Right ventricle myocardium inferior (tissue), 1 donor: ENCODE measurements at regions not wholly inside any gene's neighbourhood (a gene's known extent, or its start where the extent isn't known, plus 50 kb on each side); places are given as distances from the start of the nearest gene placed in this dataset.
"Not testable (repeated sequence)": the region's sequence is repeated elsewhere in the genome, so short reads cannot be mapped to it uniquely, and the experiment has no call there.

ENCODE experiments used
- ATAC-seq: fragments of 200-7000 bp; cut with Tn5 transposase; one replicate; pipeline ENCODE4 v1.9.1; 2020; ENCODE audit warnings: mild to moderate bottlenecking, moderate library complexity
- DNase-seq: peaks from one replicate; pipeline ENCODE4 v3.0.0; 2021; ENCODE audit errors: missing footprints
- intact Hi-C: fragments of 100-400 bp; cut with DNase I; formaldehyde crosslinking; loops from one replicate; pipeline ENCODE4 v1.11.0; 2022
- donor health status: DM: no; HTN: yes; CAD: no; lungs with severe emphysema.

DNA sequence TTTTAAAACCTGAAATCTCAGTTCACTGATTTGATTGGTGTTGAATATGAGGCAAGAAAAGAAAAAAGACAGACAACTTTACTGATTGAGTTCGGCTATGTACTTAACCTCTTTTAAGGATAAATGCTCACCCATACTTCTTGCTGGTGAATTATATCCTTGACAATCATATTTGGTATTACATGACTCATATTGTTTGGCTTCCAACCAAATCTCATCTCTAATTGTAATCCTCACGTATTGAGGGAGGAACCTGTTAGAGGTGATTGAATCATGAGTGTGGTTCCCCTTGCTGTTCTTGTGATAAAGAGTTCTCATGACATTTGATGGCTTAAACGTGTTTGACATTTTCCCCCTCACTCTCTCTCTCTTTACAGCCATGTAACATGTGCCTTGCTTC lies 255.6 kb upstream of the IZUMO3 start:
- intact Hi-C loops = no loop called here
- DNase-seq (no peak), ATAC-seq (no peak)

GRCh38 chr9:24793787-24794186 lies 248.1 kb upstream of the IZUMO3 start:
- no peak for ATAC-seq
- intact Hi-C loops = no loop called here
- DNase-seq = no peak

DNA sequence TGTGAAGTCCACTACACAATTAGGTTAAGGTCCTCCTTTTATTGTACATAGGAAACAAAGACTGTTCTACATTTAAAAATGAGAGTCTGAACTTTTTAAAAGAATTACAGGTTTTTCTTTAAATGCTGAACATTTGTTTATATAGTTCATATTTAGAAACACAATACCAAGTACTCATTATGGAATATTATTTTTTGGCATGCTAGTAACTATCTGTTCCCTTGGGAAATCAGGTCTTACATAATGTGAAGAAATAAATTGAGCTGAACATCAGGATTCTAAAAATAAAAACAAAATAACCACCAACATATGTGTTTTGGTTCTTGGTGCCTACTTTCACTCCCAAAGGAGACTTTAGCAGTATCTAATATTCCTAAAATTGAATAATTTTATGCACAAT lies 230.5 kb upstream of the IZUMO3 start:
- no peak for ATAC-seq
- DNase-seq = no peak
- intact Hi-C loops = no loop called here

- intact Hi-C loops, DNase-seq, ATAC-seq: not testable (repeated sequence)
Measured at GRCh38 chr9:24774199-24774598, 228.5 kb upstream of the IZUMO3 start.

DNA sequence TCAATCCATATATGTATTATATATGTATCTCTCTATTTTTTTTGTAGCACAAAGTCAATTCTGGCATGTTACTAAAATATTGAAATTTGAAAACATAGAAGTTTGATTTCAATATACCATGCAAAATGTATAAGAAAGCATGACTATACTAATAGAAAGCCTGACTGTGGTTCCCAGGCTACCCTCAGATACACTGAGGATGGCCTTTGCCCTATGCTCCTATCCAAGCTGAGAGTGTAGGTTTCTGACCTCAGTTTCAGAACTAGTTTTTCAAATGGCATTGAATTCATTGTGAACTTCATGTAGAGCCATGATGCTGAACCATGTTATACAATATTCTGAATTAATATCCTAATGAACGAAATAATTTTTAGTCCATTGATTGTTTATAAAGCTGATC lies 220.4 kb upstream of the IZUMO3 start:
- intact Hi-C loops = no loop called here
- no peak for DNase-seq
- no peak for ATAC-seq

DNA sequence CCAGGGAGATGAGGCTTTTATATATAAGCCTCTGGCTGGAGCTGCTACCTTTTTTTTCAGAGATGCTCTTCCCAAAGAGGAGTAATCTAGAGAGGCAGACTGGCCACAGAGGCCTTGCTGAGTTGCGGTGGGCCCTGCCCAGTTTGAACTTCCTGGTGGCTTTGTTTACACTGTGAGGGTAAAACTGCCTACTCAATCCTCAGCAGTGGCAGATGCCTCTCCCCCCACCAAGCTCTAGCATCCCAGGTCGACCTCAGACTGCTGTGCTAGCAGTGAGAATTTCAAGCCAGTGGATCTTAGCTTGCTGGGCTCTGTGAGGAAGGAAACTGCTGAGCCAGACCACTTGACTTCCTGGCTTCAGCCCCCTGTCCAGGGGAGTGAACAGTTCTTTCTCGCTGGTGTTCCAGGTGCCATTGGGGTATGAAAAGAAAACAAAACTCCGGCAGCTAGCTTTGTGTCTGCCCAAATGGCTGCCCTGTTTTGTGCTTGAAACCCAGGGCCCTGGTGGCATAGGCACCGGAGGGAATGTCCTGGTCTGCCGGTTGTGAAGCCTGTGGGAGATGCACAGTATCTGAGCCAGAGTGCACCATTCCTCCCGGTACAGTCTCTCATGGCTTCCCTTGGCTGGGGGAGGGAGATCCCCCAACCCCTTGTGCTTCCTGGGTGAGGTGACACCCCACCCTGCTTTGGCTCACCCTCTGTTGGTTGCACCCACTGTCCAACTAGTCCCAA lies 219.5 kb upstream of the IZUMO3 start:
- ATAC-seq (no peak), DNase-seq (no peak)
- intact Hi-C loops = no loop called here

- DNase-seq (no peak), ATAC-seq (no peak)
- intact Hi-C loops = no loop called here
Measured at GRCh38 chr9:24738421-24738961, 192.8 kb upstream of the IZUMO3 start.

DNA sequence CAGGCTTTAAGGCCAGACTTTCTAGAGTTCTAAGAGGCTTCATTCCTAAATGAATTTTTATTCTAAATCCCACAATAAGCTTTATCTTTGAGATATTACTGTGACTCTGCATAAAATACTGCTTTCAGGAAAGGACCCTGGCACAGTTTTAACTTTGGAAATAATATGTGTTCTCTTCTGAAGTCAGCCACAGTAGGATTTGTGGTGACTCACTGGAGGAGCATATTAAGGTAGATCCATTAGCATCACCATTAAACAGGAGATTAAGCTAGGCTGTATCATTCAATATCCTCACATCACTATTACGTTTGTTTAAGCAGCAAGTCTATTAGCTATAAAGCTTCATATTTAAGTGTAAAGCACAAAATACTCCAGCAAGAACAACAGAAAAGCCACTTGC lies 186.1 kb upstream of the IZUMO3 start:
- DNase-seq (no peak), ATAC-seq (no peak)
- intact Hi-C loops = no loop called here

DNA sequence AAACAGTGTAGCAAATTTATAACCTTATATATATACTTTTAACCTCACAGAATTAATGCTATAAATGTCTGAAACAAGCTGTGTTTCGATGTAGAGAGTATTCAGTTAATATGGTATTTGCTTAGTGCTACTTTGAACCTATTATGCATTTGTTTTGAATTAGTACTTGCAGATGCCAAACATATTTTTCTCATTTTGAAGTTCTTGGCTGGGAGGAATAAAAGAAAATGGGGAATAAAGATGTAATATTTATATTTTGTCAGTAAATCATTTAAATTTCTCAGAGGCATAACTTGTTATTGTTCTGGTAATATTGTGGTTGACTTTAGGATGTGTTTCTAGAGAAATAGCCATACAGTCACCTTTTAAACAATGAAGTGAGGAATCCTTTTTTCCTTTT lies 175.9 kb upstream of the IZUMO3 start:
- ATAC-seq = no peak
- DNase-seq = no peak
- intact Hi-C loops = no loop called here

DNA sequence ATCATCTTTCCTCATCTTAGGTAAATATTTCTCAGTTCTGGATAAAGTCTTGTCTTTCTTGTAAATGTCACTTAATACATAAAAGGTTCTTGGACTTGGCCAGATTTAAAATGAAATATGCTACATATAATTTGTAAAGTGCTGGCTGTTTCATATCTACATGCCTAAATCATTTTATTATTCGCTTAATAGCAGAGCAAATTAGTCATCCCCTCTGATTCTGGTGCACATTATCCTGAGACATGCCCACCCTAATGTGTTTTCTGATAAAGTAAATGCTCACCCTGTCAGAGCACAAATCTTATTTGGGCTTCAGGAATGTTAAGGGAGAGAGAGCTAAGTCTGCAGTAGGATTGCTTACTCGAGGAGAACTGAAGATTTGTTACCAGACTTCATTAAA lies 166.5 kb upstream of the IZUMO3 start:
- ATAC-seq = no peak
- intact Hi-C loops = no loop called here
- no peak for DNase-seq

GRCh38 chr9:24708814-24709213 lies 163.1 kb upstream of the IZUMO3 start:
- DNase-seq (no peak), ATAC-seq (no peak)
- intact Hi-C loops = no loop called here

DNA sequence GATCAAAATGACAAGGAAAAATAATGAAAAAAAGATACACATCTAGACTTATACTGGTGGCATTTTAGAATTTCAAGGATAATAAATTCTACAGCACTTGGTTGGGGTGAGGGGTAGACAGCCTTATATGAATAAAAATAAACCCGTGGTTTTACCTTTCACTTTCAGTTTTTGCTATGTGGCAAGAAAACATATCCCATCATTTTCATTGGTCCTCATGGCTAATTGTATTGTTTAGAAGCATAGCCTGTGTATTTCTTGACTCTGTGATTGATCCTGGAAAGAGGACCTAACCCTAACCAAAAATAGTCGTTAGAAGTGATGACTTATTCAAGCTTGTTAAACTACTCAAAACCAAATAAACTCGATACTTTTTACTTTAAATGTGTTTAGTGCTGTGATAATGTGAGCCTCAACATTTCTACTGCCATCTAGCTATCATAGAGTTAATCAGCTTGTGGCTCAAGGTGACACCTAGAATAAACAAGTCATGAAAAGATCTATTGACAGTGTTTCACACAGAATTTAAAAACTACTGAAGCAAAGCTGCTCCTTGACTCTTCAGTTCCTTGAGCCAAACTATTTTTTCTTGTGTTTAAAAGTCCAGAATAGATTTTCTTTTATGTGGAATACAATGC lies 153.3 kb upstream of the IZUMO3 start:
- intact Hi-C loops = no loop called here
- ATAC-seq = no peak

GRCh38 chr9:24672336-24672735 lies 126.6 kb upstream of the IZUMO3 start:
- intact Hi-C loops = no loop called here
- no peak for DNase-seq
- no peak for ATAC-seq

More for the DNA sequence above, 153.3 kb upstream of the IZUMO3 start:
- DNase-seq = no peak

- no peak for DNase-seq
- ATAC-seq = no peak
- intact Hi-C loops = no loop called here
Measured at GRCh38 chr9:24657387-24657786, 111.7 kb upstream of the IZUMO3 start.

- no peak for ATAC-seq
- no peak for DNase-seq
- intact Hi-C loops = no loop called here
Measured at GRCh38 chr9:24652181-24652580, 106.5 kb upstream of the IZUMO3 start.

DNA sequence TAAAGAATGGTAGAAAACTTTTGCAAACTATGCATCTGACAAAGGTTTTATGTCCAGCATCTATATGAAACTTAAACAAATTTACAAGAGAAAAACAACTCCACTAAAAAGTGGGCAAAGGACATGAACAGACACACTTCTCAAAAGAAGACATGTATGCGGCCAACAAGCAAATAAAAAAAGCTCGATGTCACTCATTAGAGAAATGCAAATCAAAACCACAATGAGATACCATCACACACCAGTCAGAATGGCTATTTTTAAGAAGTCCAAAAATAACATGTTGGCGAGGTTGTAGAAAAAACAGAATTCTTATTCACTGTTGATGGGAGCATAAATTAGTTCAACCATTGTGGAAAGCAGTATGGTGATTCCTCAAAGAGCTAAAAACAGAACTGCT lies 83.1 kb upstream of the IZUMO3 start:
- DNase-seq, ATAC-seq, intact Hi-C loops: not testable (repeated sequence)

DNA sequence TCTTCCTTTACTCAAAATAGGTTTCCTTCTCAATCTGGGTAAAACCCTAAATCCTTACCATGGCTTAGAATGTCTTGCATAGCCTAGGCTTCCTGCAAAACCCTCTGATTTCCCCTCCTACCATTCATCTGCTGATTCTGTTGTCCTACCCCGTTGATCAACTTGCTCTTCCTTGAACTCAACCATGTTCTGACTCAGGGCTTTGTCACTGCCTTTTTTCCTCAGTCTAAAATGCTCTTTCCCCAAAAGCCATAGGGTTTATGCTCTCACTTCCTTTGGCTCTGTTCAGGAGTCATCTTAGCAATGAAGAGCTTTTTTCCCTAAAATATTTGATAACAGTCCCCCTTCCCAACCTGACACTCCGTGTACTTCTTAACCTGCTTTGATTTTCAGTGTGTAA lies 79.4 kb upstream of the IZUMO3 start:
- no peak for ATAC-seq
- intact Hi-C loops = no loop called here

DNA sequence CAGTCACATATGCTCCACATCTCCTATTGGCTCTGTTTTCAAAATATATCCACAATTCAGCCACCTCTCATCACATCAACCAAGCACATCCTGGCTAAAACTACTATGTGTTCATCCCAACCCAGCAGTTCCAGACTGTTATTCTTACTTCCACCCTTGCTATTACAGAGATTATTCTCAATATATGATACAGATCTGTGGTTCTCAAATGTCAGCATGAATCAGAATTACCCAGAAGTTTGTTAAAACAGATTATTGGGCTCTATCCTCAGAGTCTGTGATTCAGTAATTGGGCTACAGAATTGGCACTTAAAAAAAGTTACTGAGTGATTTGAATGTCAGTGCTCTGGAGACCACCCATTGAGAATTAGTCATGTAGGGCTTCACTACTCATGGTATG lies 78.8 kb upstream of the IZUMO3 start:
- intact Hi-C loops = no loop called here
- ATAC-seq (no peak), DNase-seq (no peak)

More for the DNA sequence above, 79.4 kb upstream of the IZUMO3 start:
- DNase-seq = no peak

DNA sequence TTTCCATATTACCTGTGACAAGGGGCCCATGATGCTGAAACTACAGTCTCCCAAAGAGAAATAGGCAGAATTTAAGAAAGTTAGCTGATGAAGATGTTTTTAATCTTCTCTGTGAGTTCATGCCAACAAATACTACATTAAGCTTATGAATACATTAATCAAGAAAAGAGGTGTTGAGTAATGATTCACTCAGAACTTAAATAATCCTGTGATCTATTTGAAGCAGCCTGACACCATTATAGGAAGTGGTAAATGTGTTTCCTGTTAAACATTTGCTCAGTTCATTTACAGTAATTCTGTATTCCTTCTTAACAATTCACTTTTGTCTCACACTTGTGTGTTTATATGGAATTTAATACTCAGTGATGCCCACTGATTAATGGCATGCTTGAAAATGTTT lies 75.0 kb upstream of the IZUMO3 start:
- no peak for ATAC-seq
- intact Hi-C loops = no loop called here
- no peak for DNase-seq

DNA sequence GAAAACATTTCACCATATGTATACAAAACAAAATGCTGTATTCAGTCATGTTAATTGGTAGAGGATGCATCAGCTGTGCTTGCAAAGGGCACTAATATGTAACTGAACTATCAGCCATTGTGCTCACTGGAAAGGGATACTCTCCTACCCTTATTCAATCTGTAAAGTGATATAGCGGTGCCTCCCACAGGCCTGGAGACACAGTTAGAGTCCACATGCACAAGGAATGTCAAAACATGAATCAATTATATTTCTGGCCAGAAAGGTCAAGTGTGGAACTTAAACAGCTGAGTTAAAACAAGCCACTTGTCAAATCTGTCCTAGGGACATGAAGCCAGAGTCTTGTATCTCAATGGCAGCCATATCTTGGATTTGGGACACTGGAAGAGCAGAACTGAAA lies 71.2 kb upstream of the IZUMO3 start:
- DNase-seq = no peak
- ATAC-seq = no peak
- intact Hi-C loops = no loop called here

- intact Hi-C loops = no loop called here
- DNase-seq = no peak
- ATAC-seq = no peak
Measured at GRCh38 chr9:24614070-24614469, 68.4 kb upstream of the IZUMO3 start.
